Skeletal muscle satellite cell (primary cell): ENCODE measurements at regions not wholly inside any gene's neighbourhood (a gene's known extent, or its start where the extent isn't known, plus 50 kb on each side); places are given as distances from the start of the nearest gene placed in this dataset.

ENCODE experiments used
- H3K27me3 ChIP-seq: 2 replicates; pipeline ENCODE4 v1.7.0; 2013; ENCODE audit warnings: low read length; ENCODE audit not compliant: control insufficient read depth, insufficient read depth
- H3K36me3 ChIP-seq: 2 replicates; pipeline ENCODE4 v1.7.0; 2013; ENCODE audit warnings: mild to moderate bottlenecking, control low read depth, low read length; ENCODE audit not compliant: insufficient read depth
- H3K4me1 ChIP-seq: 2 replicates; pipeline ENCODE4 v1.7.0; 2013; ENCODE audit warnings: low read length; ENCODE audit not compliant: control insufficient read depth, insufficient read depth
- H3K4me2 ChIP-seq: 2 replicates; pipeline ENCODE4 v1.7.0; 2013; ENCODE audit warnings: mild to moderate bottlenecking, low read length
- H3K4me3 ChIP-seq: 2 replicates; pipeline ENCODE4 v1.7.0; 2013; ENCODE audit warnings: low read length
- H3K9ac ChIP-seq: 2 replicates; pipeline ENCODE4 v1.7.0; 2013; ENCODE audit warnings: mild to moderate bottlenecking, low read depth, low read length, moderate library complexity
- H3K9me3 ChIP-seq: replicated peaks from 2 replicates; pipeline ENCODE4 v1.7.0; 2013; ENCODE audit warnings: mild to moderate bottlenecking, control low read depth, low read length

DNA sequence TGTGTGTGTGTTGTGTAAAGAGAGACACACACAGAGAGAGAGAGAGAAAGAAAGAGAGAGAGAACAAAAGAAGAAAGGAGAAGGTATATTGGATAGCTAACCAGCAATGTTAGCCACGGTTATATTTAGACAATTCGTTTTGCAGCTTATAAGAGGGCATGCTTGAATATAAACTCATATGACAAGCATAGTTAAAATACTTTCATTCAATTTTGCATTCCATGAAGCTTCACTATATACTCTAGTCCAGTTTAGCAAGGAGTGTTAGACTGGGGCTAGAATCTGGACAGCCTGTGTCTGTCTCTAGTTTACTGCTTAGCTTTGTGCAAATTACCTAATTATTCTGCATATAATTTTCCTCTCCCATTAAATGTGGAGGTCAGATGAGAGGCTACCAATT, 525.9 kb upstream of the ZFP42 start:
- Histone ChIP-seq H3K4me3 (no peak overlapping the region), H3K9ac (no peak overlapping the region), H3K9me3 (no peaks in the 10 kb centered on the region), H3K27me3 (no peaks in the 10 kb centered on the region), H3K4me2 (no peak overlapping the region), H3K4me1 (no peaks in the 10 kb centered on the region), H3K36me3 (no peaks in the 10 kb centered on the region)

DNA sequence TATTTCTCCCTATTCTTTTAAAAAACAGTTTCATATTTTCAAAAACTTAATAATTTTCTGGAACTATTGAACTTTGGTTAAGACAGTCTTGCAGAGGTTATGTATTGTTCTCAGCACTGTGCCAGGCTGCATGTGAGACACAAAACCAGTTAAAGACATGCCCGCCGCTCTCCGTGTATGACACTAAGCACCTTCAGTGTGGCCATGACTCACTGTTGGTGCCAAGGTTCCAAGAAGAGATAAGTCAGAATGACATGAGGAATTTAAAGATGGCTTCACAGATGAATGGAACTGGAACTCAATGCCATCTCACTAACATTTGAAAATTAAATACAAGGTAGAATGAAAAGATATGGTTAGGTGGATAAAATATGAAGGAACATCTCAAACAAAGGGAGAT, 525.5 kb upstream of the ZFP42 start:
- Histone ChIP-seq H3K36me3 (no peaks in the 10 kb centered on the region), H3K27me3 (no peaks in the 10 kb centered on the region), H3K4me3 (no peak overlapping the region), H3K4me2 (no peak overlapping the region), H3K4me1 (no peaks in the 10 kb centered on the region), H3K9me3 (no peaks in the 10 kb centered on the region), H3K9ac (no peak overlapping the region)

DNA sequence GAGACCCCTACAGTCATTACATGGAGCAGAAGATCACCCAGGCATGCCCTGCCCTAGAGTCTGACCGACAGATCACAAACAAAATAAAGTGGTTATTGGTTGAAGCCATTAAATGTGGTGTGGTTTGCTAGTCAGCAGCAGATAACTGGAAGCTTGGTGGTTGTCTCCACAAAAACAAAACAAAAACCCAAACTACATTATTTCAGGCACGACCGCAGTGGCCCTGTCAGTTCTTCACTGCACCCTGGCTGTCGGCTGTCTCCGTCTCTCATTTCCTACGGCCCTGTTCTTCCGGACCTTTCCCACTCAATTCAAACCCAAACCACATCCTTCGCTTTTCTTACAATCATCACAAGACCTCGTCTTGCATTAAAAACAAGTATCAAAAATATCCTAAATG, 521.3 kb upstream of the ZFP42 start:
- Histone ChIP-seq H3K9me3 (no peaks in the 10 kb centered on the region), H3K27me3 (no peaks in the 10 kb centered on the region), H3K4me1 (peaks cover 11% of the 10 kb centered on the region), H3K9ac (no peak overlapping the region), H3K4me3 (no peak overlapping the region), H3K36me3 (no peaks in the 10 kb centered on the region), H3K4me2 (no peak overlapping the region)

DNA sequence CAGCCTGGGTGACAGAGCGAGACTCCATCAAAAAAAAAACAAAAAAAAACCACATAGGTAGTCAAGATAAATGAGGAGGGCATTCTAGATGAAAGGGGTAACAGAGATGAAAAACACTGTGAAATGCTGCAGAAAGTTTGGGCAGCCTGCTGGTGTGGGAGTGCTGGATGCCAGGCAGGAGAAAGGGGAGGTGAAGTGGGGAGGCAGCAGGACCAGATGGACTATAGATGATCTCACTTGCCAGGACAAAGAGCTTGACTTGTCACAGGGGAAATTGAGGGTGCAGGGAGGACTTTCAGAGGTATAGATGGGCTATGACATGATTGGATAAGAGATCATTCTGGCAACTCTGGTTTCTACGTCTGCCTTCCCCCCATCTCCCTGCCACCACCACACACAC, 519.7 kb upstream of the ZFP42 start:
- H3K27me3 ChIP-seq, result no peaks in the 10 kb centered on the region
- no peak overlapping the region for H3K4me3 ChIP-seq
- H3K4me2 ChIP-seq, result no peak overlapping the region
- H3K36me3 ChIP-seq, result no peaks in the 10 kb centered on the region
- H3K4me1 ChIP-seq, result peaks cover 28% of the 10 kb centered on the region
- H3K9ac ChIP-seq, result no peak overlapping the region
- no peaks in the 10 kb centered on the region for H3K9me3 ChIP-seq

DNA sequence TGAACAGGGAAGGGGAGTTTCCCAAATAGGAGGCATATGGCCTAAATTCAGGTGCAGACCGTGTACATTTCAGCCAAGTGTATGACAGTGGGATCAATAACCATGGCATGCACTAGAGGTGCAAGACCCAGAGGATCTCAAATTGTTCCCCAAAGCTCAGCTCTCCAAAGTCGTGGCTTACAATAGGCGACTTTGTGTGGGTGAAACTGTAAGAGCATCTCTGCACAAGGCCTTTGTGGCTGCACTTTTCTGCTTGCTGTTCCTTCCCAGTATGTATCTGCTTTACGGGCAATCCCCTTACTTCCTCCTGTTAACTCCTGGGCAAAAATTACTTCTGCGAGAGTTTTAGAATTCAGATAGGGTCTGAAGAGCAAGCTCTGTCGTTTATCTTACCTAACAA, 518.3 kb upstream of the ZFP42 start:
- Histone ChIP-seq H3K9ac (no peak overlapping the region), H3K27me3 (no peaks in the 10 kb centered on the region), H3K36me3 (no peaks in the 10 kb centered on the region), H3K4me3 (no peak overlapping the region), H3K4me2 (no peak overlapping the region), H3K9me3 (no peaks in the 10 kb centered on the region), H3K4me1 (peaks cover 29% of the 10 kb centered on the region)

DNA sequence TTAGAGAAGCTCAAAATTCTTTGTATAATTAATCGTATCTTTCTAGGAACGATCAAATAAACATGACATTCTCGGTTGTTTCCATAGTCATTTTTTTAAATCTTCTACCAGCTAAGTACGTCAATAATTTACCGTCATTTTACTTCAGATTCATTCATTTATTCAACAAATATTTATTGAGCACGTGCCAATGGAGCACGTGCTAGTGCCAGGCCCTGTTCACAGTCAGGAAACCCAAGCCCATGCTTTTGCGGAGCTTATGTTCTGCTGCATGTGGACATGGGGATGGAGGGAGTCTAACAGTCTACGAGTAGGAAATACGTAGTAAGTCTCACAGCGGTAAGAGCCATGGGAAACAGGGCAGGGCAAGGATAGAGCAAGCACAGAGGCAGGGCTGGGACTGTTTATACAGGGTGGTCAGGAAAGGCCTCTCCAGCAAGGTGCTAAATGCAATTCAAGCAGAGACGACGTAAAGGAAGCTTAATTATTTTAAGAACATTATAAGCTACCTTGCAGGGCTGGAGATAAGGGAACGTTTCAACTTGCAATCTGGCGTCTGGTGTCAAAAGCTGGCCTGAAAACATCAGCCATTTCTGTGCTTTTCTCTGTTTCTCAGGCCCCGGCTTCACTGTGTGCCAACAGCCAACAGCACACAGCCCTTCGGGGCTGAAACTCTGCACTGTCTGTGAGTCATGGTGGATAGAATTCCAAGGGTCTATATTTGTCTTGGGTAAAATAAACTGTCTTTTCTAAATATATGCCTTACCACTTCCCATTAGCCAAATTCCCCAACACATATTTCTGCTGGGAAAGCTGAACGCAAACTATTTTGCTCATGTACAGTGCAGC, 517.1 kb upstream of the ZFP42 start:
- Histone ChIP-seq H3K4me1 (peaks cover 29% of the 10 kb centered on the region), H3K9me3 (no peaks in the 10 kb centered on the region), H3K36me3 (no peaks in the 10 kb centered on the region), H3K4me2 (peak overlapping the region; percentile 67), H3K27me3 (no peaks in the 10 kb centered on the region), H3K4me3 (peak overlapping the region; percentile 4), H3K9ac (peak overlapping the region; percentile 79)

DNA sequence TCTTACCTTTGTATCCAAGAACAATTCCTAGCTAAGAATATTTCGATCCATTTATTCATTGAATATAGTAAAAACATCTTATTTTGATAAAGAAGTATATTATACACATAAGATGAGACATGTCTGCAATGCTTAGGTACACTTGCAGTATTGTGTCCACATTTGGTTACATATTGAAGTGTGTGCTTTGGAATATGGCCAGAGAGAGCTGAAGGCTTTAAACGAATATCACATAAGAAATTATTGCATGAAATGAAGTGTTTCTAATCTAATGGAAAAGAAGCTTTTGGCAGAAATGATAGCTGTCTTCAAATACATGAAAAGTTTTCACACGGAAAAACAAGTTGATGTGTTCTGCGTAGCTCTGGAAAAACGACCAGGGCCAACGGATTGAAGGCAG, 516.1 kb upstream of the ZFP42 start:
- Histone ChIP-seq H3K9ac (peak overlapping the region; percentile 79), H3K4me2 (peak overlapping the region; percentile 67), H3K27me3 (no peaks in the 10 kb centered on the region), H3K4me3 (peak overlapping the region; percentile 4), H3K36me3 (no peaks in the 10 kb centered on the region), H3K4me1 (peaks cover 29% of the 10 kb centered on the region), H3K9me3 (no peaks in the 10 kb centered on the region)

DNA sequence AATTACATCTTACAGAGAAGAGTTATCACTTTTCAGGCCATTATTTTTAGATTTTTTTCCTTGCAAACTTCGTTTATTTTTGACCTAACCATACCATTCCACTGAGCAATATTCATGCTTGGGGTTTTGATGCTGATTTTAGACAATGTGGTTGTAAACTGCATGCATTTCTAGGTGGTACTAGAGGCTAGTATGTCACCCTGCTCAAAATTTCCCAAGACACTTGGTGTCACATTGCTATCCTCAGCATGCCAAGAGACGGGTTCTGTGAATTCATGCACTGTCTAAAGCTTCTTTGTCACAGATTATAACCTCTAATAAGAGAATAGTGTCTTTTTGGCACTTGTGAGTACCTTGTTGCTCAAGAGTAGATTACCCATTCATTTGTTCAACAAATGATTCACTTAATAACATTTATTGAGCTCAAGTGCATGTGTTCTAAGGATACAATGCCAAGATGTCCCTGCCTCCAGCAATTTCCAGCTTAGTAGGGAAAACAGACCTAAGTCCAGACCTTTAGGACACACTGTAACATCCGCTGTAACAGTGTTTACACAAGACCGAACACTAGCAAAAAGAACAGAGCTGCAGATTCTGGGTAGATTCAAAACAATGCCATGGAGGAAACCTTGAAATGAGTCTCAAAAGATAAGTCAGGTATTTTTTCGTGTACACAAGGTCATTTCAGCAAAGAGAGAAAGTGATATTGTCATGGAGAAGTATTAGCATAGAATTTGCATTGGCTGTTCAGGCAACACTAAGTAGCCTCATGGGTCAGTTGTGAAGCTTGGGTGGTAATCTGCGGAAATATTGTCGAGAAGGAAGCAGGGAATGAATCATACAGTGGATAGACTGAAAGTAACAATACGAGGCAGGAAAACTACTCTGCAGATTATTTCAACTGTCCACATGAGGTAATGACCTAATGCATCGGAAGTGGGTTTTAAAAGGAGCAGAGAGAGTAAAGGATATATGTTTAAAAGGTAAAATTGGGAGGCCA, 515.1 kb upstream of the ZFP42 start:
- H3K4me3 ChIP-seq, result peak overlapping the region; percentile 1
- H3K4me2 ChIP-seq, result peak overlapping the region; percentile 11
- H3K9me3 ChIP-seq, result no peaks in the 10 kb centered on the region
- peak overlapping the region; percentile 79 for H3K9ac ChIP-seq
- H3K4me1 ChIP-seq, result peaks cover 29% of the 10 kb centered on the region
- no peaks in the 10 kb centered on the region for H3K27me3 ChIP-seq
- H3K36me3 ChIP-seq, result no peaks in the 10 kb centered on the region

DNA sequence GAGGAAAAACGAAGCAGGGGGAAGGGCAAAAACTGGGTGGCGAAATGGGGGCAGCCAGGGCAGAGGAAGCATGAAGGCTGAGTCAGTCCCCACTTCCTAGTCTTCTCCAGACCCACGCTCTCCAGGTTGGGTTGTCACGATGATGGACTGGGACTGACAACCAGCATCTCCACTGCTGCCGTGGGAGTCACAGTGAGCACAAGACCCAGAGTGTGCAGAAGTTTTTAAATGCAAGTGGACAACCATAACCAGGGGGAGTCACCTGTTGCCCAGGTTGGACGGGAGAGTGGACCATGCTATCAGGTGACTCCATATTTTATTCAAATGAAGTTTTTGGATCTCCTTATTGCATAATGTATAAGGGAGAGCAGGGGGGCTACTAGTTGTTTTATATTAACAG, 511.4 kb upstream of the ZFP42 start:
- Histone ChIP-seq H3K4me1 (peaks cover 18% of the 10 kb centered on the region), H3K9ac (no peak overlapping the region), H3K9me3 (no peaks in the 10 kb centered on the region), H3K4me2 (no peak overlapping the region), H3K4me3 (no peak overlapping the region), H3K27me3 (no peaks in the 10 kb centered on the region), H3K36me3 (no peaks in the 10 kb centered on the region)

DNA sequence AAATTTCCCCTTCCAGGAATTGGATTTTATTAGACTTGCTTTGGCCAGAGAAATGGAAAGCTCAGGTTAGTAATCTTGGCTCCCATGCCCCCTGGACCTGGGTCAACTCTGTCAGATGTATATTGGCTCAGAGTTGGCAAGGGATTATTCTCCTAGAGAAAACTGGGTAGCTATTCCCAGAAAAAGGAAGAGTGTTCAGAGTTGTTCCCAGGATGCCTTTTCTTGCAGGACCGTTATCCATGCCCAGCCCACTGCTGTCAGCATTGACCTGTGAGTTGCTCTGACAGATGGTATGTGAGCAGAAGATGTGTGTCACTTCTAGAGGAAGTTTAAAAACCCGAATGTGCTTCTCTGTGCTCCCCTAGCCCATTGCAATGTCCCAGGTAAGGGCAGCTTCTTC, 509.9 kb upstream of the ZFP42 start:
- H3K36me3 ChIP-seq, result no peaks in the 10 kb centered on the region
- no peaks in the 10 kb centered on the region for H3K9me3 ChIP-seq
- H3K4me1 ChIP-seq, result peaks cover 3% of the 10 kb centered on the region
- H3K9ac ChIP-seq, result no peak overlapping the region
- no peak overlapping the region for H3K4me2 ChIP-seq
- H3K4me3 ChIP-seq, result no peak overlapping the region
- no peaks in the 10 kb centered on the region for H3K27me3 ChIP-seq

DNA sequence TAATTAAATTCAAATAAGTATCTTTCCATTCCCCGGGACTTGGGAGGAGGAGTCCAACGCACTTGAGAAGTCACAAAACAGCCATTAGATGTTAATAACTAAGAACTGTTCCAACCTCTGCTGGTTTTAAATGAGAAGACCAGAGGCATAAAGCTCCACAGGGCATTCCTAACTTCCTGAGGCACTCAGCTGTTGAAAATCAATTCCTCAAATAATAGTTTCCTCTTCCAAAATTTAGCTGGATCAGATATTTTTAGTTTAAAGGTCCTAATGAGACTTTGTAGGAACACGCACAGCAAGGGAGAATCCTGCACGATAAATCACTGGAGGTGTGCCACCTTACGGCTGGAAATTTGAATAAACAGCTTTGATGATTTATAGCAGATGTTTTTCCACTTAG, 504.3 kb upstream of the ZFP42 start:
- no peaks in the 10 kb centered on the region for H3K27me3 ChIP-seq
- no peak overlapping the region for H3K4me3 ChIP-seq
- H3K9ac ChIP-seq, result no peak overlapping the region
- H3K9me3 ChIP-seq, result no peaks in the 10 kb centered on the region
- H3K4me2 ChIP-seq, result no peak overlapping the region
- no peaks in the 10 kb centered on the region for H3K36me3 ChIP-seq
- H3K4me1 ChIP-seq, result no peaks in the 10 kb centered on the region
